GM12891 (cell line): ENCODE measurements at regions not wholly inside any gene's neighbourhood (a gene's known extent, or its start where the extent isn't known, plus 50 kb on each side); places are given as distances from the start of the nearest gene placed in this dataset.

ENCODE experiments used
- PAX5 ChIP-seq: IDR thresholded peaks from 2 replicates; pipeline ENCODE4 v1.6.1; 2011; ENCODE audit warnings: low read length, moderate library complexity, mild to moderate bottlenecking; ENCODE audit not compliant: insufficient read depth, severe bottlenecking
- POLR2A ChIP-seq: IDR thresholded peaks from 2 replicates; pipeline ENCODE4 v1.6.1; 2011; ENCODE audit warnings: low read depth, low read length, control low read depth
- POLR2AphosphoS5 ChIP-seq: IDR thresholded peaks from 2 replicates; pipeline ENCODE4 v1.6.1; 2011; ENCODE audit warnings: low read depth, low read length, control low read depth
- SPI1 ChIP-seq: IDR thresholded peaks from 2 replicates; pipeline ENCODE4 v1.6.1; 2011; ENCODE audit warnings: low read depth, low read length, control low read depth
- TAF1 ChIP-seq: IDR thresholded peaks from 2 replicates; pipeline ENCODE4 v1.6.1; 2011; ENCODE audit warnings: low read depth, low read length, control low read depth

GRCh38 chr5:2415678-2416077 lies 335.8 kb downstream of the IRX2 start:
- TF ChIP-seq POLR2A (no peak), SPI1 (no peak), POLR2AphosphoS5 (no peak), PAX5 (no peak), TAF1 (no peak)
